ENCODE measurements at regions not wholly inside any gene's neighbourhood (a gene's known extent, or its start where the extent isn't known, plus 50 kb on each side); places are given as distances from the start of the nearest gene placed in this dataset.

DNA sequence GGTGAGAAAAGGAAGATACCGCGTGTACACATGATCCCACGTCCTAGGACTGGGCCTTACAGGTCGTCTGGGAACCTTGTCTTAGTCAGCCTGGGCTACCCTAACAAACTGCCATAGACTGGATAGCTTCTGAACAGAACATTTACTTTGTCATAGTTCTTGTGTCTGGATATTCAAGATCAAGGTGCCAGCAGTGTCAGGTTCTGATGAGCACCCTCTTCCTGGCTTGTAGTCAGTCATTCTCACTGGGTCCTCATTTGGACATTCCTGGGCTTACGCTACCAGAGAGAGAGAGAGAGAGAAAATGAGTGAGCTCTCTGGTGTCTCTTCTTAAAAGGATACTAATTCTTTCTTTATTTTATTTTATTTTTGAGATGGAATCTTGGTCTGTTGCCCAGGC lies 685.8 kb upstream of the RBFOX1 start:
- TF ChIP-seq, protein P1, sequence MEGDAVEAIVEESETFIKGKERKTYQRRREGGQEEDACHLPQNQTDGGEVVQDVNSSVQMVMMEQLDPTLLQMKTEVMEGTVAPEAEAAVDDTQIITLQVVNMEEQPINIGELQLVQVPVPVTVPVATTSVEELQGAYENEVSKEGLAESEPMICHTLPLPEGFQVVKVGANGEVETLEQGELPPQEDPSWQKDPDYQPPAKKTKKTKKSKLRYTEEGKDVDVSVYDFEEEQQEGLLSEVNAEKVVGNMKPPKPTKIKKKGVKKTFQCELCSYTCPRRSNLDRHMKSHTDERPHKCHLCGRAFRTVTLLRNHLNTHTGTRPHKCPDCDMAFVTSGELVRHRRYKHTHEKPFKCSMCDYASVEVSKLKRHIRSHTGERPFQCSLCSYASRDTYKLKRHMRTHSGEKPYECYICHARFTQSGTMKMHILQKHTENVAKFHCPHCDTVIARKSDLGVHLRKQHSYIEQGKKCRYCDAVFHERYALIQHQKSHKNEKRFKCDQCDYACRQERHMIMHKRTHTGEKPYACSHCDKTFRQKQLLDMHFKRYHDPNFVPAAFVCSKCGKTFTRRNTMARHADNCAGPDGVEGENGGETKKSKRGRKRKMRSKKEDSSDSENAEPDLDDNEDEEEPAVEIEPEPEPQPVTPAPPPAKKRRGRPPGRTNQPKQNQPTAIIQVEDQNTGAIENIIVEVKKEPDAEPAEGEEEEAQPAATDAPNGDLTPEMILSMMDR (IDR thresholded peaks at IDR 0.05): no peak
- TF ChIP-seq POLR2AphosphoS5 (IDR thresholded peaks at IDR 0.05) (no peak), POLR2A (IDR thresholded peaks at IDR 0.05) (no peak)

All from breast epithelium (tissue), 3 donors.